Keratinocyte (primary cell): ENCODE measurements at regions not wholly inside any gene's neighbourhood (a gene's known extent, or its start where the extent isn't known, plus 50 kb on each side); places are given as distances from the start of the nearest gene placed in this dataset.

Source experiments
- CTCF ChIP-seq, 3 experiments: IDR thresholded peaks in 1 of 3; conservative IDR thresholded peaks in 1 of 3; optimal IDR thresholded peaks in 1 of 3; 2 replicates in 2 of 3; 3 replicates in 1 of 3; pipeline versions ENCODE3 to v1.5.1; 2011; ENCODE audit warnings: low read length in 3 of 3, mild to moderate bottlenecking in 3 of 3, moderate library complexity in 2 of 3, control low read depth in 1 of 3, inconsistent platforms in 1 of 3; ENCODE audit not compliant: insufficient read depth in 2 of 3; ENCODE audit errors: extremely low read depth in 1 of 3
- EZH2 ChIP-seq: IDR thresholded peaks from one replicate; pipeline ENCODE4 v1.6.1; 2012; ENCODE audit warnings: inconsistent platforms, mild to moderate bottlenecking, low read length, moderate library complexity

- no peak for TF ChIP-seq CTCF (optimal IDR thresholded peaks at IDR 0.05 in 1 of 3, IDR thresholded peaks at IDR 0.05 in 1 of 3, conservative IDR thresholded peaks at IDR 0.05 in 1 of 3; ENCODE audit: extremely low read depth in 1 of 3, insufficient read depth in 2 of 3, low read length in 3 of 3)
- TF ChIP-seq EZH2, result no peak
Observed at GRCh38 chr2:16420421-16420820, 245.2 kb downstream of the CYRIA start.
